ENCODE measurements at regions not wholly inside any gene's neighbourhood (a gene's known extent, or its start where the extent isn't known, plus 50 kb on each side); places are given as distances from the start of the nearest gene placed in this dataset.

GRCh38 chr16:35713762-35714650 is 2254.6 kb downstream of the TP53TG3F start:
- Histone ChIP-seq H3K79me2 (ENCODE audit: control insufficient read depth, insufficient read depth, low read length) (no peaks in the 10 kb centered on the region), H3K9me3 (ENCODE audit: control insufficient read depth, low read depth, low read length) (peaks cover 3% of the 10 kb centered on the region), H3K4me1 (ENCODE audit: control insufficient read depth, extremely low read depth, insufficient read depth, low read length) (no peaks in the 10 kb centered on the region), H3K4me3 (ENCODE audit: control insufficient read depth in 2 of 3, extremely low read depth in 1 of 3, insufficient read depth in 2 of 3, low read depth in 1 of 3, low read length in 3 of 3) (no peak overlapping the region), H2AFZ (ENCODE audit: control insufficient read depth, low read length) (no peak overlapping the region), H3K36me3 (ENCODE audit: control insufficient read depth in 2 of 2, extremely low read depth in 1 of 2, insufficient read depth in 2 of 2, low read length in 2 of 2) (no peaks in the 10 kb centered on the region), H4K20me1 (ENCODE audit: control insufficient read depth, extremely low read depth, insufficient read depth, low read length) (no peaks in the 10 kb centered on the region), H3K27me3 (ENCODE audit: control insufficient read depth, extremely low read depth, insufficient read depth, low read length) (no peaks in the 10 kb centered on the region), H3K9ac (ENCODE audit: control insufficient read depth, extremely low read depth, insufficient read depth, low read length) (no peak overlapping the region), H3K9me1 (ENCODE audit: control insufficient read depth, extremely low read depth, insufficient read depth, low read length) (no peaks in the 10 kb centered on the region), H3K4me2 (ENCODE audit: control insufficient read depth, extremely low read depth, insufficient read depth, low read depth, low read length) (no peak overlapping the region), H3K27ac (ENCODE audit: control insufficient read depth, insufficient read depth, low read length) (no peak overlapping the region)
- dilution Hi-C loops (cut with MboI; ENCODE audit: extremely low pct_ligation_motif_present, low sequenced_read_pairs): no loop called here
- FAIRE-seq (no peak), DNase-seq (ENCODE audit: low read depth, low spot score) (no peak)
- no peak for TF ChIP-seq EZH2 (IDR thresholded peaks at IDR 0.05; ENCODE audit: low read length)
- no peak for TF ChIP-seq CTCF (optimal IDR thresholded peaks at IDR 0.05 in 1 of 3, IDR thresholded peaks at IDR 0.05 in 1 of 3, conservative IDR thresholded peaks at IDR 0.05 in 1 of 3; ENCODE audit: extremely low read depth in 1 of 3, insufficient read depth in 2 of 3, low read length in 3 of 3)

DNA sequence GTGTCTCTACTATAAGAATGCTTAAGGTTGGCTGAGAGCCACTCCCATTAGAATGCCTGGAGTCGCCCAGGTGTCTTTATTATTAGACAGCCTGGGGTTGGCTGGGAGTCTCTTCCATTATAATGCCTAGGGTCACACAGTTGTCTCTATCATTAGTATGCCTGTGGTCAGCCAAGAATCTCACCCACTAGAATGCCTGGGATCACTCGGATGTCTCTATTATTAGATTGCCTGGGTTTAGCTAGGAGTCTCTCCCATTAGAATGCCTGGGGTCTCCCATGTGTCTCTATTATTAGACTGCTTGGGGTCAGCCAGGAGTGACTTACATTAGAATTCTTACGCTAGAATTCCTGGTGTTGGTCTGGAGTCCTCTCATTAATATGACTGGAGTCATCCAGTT is 2255.3 kb downstream of the TP53TG3F start:
- no peak overlapping the region for H3K4me3 ChIP-seq (ENCODE audit: control insufficient read depth in 2 of 3, extremely low read depth in 1 of 3, insufficient read depth in 2 of 3, low read depth in 1 of 3, low read length in 3 of 3)
- no peak overlapping the region for H2AFZ ChIP-seq (ENCODE audit: control insufficient read depth, low read length)
- H3K4me1 ChIP-seq (ENCODE audit: control insufficient read depth, extremely low read depth, insufficient read depth, low read length): no peaks in the 10 kb centered on the region
- dilution Hi-C loops (cut with MboI; ENCODE audit: extremely low pct_ligation_motif_present, low sequenced_read_pairs): no loop called here
- H3K36me3 ChIP-seq (ENCODE audit: control insufficient read depth in 2 of 2, extremely low read depth in 1 of 2, insufficient read depth in 2 of 2, low read length in 2 of 2): no peaks in the 10 kb centered on the region
- TF ChIP-seq EZH2 (IDR thresholded peaks at IDR 0.05; ENCODE audit: low read length): no peak
- TF ChIP-seq CTCF (optimal IDR thresholded peaks at IDR 0.05 in 1 of 3, IDR thresholded peaks at IDR 0.05 in 1 of 3, conservative IDR thresholded peaks at IDR 0.05 in 1 of 3; ENCODE audit: extremely low read depth in 1 of 3, insufficient read depth in 2 of 3, low read length in 3 of 3): no peak
- no peak overlapping the region for H3K9ac ChIP-seq (ENCODE audit: control insufficient read depth, extremely low read depth, insufficient read depth, low read length)
- no peak overlapping the region for H3K27ac ChIP-seq (ENCODE audit: control insufficient read depth, insufficient read depth, low read length)
- no peaks in the 10 kb centered on the region for H3K79me2 ChIP-seq (ENCODE audit: control insufficient read depth, insufficient read depth, low read length)
- no peaks in the 10 kb centered on the region for H3K27me3 ChIP-seq (ENCODE audit: control insufficient read depth, extremely low read depth, insufficient read depth, low read length)
- H4K20me1 ChIP-seq (ENCODE audit: control insufficient read depth, extremely low read depth, insufficient read depth, low read length): no peaks in the 10 kb centered on the region
- H3K9me1 ChIP-seq (ENCODE audit: control insufficient read depth, extremely low read depth, insufficient read depth, low read length): no peaks in the 10 kb centered on the region
- FAIRE-seq (no peak), DNase-seq (ENCODE audit: low read depth, low spot score) (no peak)
- peaks cover 3% of the 10 kb centered on the region for H3K9me3 ChIP-seq (ENCODE audit: control insufficient read depth, low read depth, low read length)
- H3K4me2 ChIP-seq (ENCODE audit: control insufficient read depth, extremely low read depth, insufficient read depth, low read depth, low read length): no peak overlapping the region

Measured in keratinocyte (primary cell).